ENCODE measurements at regions not wholly inside any gene's neighbourhood (a gene's known extent, or its start where the extent isn't known, plus 50 kb on each side); places are given as distances from the start of the nearest gene placed in this dataset.

- ATAC-seq: no peak
- DNase-seq: no peak
- TF ChIP-seq, protein P1, sequence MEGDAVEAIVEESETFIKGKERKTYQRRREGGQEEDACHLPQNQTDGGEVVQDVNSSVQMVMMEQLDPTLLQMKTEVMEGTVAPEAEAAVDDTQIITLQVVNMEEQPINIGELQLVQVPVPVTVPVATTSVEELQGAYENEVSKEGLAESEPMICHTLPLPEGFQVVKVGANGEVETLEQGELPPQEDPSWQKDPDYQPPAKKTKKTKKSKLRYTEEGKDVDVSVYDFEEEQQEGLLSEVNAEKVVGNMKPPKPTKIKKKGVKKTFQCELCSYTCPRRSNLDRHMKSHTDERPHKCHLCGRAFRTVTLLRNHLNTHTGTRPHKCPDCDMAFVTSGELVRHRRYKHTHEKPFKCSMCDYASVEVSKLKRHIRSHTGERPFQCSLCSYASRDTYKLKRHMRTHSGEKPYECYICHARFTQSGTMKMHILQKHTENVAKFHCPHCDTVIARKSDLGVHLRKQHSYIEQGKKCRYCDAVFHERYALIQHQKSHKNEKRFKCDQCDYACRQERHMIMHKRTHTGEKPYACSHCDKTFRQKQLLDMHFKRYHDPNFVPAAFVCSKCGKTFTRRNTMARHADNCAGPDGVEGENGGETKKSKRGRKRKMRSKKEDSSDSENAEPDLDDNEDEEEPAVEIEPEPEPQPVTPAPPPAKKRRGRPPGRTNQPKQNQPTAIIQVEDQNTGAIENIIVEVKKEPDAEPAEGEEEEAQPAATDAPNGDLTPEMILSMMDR (IDR thresholded peaks at IDR 0.05): no peak
- no peak overlapping the region for H3K4me3 ChIP-seq
- H3K36me3 ChIP-seq (ENCODE audit: low read depth): no peaks in the 10 kb centered on the region
- intact Hi-C loops (cut with DNase I, micrococcal nuclease): no loop called here
- H3K4me1 ChIP-seq (ENCODE audit: low read depth): no peaks in the 10 kb centered on the region
- H3K9me3 ChIP-seq: no peaks in the 10 kb centered on the region
Observed at GRCh38 chr15:69743091-69743490, 290.5 kb downstream of the RPLP1 start.

DNA sequence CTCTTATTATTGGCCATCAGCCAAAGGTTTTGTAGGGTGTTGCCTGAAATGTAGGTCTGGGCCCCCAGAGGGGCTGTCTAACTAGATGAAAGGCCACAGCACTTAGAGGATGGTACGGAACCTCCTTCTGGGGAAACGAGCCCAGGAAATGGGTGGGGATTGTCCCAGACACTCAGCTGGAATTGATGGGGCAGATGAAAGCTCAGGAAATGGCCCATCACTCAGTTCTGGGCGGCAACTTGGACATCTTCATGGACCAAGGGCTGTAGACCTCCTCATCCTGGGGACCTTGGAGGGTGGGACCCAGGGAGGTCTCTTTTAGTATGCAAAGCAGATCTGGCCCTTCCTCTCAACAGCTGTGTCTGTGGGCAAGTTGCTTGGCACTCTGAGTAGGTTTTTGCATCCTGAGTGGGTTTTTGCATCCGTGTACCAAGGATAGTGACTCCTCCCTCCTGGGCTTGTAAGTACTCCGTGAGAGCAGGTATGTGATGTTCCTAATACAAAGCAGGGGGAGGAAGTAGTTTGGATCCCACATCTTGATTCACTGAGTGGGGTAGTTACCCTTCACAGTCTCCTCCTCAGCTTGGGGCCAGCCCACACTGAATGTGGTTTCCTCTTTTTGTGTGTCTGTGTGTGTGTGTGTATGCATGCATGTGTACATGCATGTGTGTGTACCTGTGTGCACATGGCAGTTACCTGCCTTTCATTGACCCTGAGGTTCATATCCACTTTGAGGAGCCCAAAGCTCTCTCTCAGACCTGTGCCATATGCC lies 292.0 kb downstream of the RPLP1 start:
- Histone ChIP-seq H3K4me1 (ENCODE audit: low read depth) (no peaks in the 10 kb centered on the region), H3K36me3 (ENCODE audit: low read depth) (no peaks in the 10 kb centered on the region), H3K4me3 (no peak overlapping the region), H3K9me3 (no peaks in the 10 kb centered on the region)
- ATAC-seq: no peak
- no peak for DNase-seq
- TF ChIP-seq, protein P1 (IDR thresholded peaks at IDR 0.05): no peak
- intact Hi-C loops (cut with DNase I, micrococcal nuclease): no loop called here

DNA sequence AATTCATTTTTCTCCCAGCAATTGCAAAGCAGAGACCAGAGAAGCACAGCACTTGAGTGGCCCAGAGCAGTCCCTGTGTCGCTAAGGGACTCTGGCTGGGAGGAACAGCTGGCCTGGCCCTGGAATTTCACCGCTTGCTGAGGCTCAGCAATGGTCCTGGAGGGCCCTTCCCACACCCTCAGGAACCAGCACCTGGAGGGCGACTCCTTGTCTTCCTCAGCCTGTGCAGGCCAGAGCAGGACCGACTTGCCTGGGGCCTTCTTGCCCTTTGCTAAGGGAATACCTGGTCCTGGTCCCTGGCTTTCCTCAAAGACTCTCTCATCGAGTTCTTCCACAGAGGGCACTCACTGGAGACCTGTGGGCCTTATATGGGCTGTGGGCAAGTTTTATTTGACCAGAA lies 294.6 kb downstream of the RPLP1 start:
- no peaks in the 10 kb centered on the region for H3K36me3 ChIP-seq (ENCODE audit: low read depth)
- no peaks in the 10 kb centered on the region for H3K9me3 ChIP-seq
- intact Hi-C loops (cut with DNase I, micrococcal nuclease): no loop called here
- DNase-seq (no peak), ATAC-seq (no peak)
- H3K4me3 ChIP-seq: no peak overlapping the region
- H3K4me1 ChIP-seq (ENCODE audit: low read depth): no peaks in the 10 kb centered on the region
- TF ChIP-seq, protein P1 (IDR thresholded peaks at IDR 0.05): no peak

DNA sequence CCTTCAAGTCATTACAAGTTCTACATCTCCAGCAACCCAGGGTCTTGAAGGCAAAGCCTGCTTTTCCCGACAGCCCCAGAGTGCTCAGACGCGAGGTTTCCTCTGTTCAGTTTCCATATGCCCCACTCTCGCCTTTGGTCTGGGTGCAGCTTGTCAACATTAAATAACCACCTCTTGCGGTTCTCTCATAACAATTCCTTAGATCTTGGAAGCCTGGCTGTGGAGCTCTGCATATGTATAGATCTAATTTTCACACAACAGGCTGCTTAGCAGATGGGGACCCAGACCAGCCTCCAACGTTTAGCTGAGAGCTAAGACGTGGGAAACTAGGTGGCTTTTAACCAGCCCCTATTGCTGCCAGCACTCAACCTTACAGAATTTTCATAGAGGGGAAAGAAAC lies 295.5 kb downstream of the RPLP1 start:
- ATAC-seq (no peak), DNase-seq (no peak)
- TF ChIP-seq, protein P1 (IDR thresholded peaks at IDR 0.05): no peak
- intact Hi-C loops (cut with DNase I, micrococcal nuclease): no loop called here
- no peak overlapping the region for H3K4me3 ChIP-seq
- no peaks in the 10 kb centered on the region for H3K36me3 ChIP-seq (ENCODE audit: low read depth)
- no peaks in the 10 kb centered on the region for H3K4me1 ChIP-seq (ENCODE audit: low read depth)
- H3K9me3 ChIP-seq: no peaks in the 10 kb centered on the region

- H3K36me3 ChIP-seq (ENCODE audit: low read depth): no peaks in the 10 kb centered on the region
- DNase-seq (no peak), ATAC-seq (no peak)
- intact Hi-C loops (cut with DNase I, micrococcal nuclease): no loop called here
- H3K4me3 ChIP-seq: no peak overlapping the region
- H3K4me1 ChIP-seq (ENCODE audit: low read depth): no peaks in the 10 kb centered on the region
- TF ChIP-seq, protein P1 (IDR thresholded peaks at IDR 0.05): no peak
- no peaks in the 10 kb centered on the region for H3K9me3 ChIP-seq
Observed at GRCh38 chr15:69748576-69749185, 296.1 kb downstream of the RPLP1 start.

All from mucosa of descending colon (tissue), 3 donors.